Astrocyte of the spinal cord (primary cell): ENCODE measurements at regions not wholly inside any gene's neighbourhood (a gene's known extent, or its start where the extent isn't known, plus 50 kb on each side); places are given as distances from the start of the nearest gene placed in this dataset.
A peak's percentile ranks its signal among the peaks of the same experiment; 100 is the strongest.

ENCODE experiments used
- DNase-seq: peaks from one replicate; pipeline ENCODE4 v3.0.0; 2011; ENCODE audit warnings: low read depth, low spot score
- H3K4me3 ChIP-seq: 2 replicates; pipeline ENCODE4 v1.5.1; 2011; ENCODE audit warnings: low read depth, mild to moderate bottlenecking, low read length, moderate library complexity
- CTCF ChIP-seq: IDR thresholded peaks from 2 replicates; pipeline ENCODE4 v1.5.1; 2012; ENCODE audit warnings: low read depth, mild to moderate bottlenecking, low read length, inconsistent platforms
- in situ Hi-C: cut with HindIII; loops from 2 replicates; pipeline ENCODE4 v1.10.0; 2017; ENCODE audit warnings: low sequenced_read_pairs

DNA sequence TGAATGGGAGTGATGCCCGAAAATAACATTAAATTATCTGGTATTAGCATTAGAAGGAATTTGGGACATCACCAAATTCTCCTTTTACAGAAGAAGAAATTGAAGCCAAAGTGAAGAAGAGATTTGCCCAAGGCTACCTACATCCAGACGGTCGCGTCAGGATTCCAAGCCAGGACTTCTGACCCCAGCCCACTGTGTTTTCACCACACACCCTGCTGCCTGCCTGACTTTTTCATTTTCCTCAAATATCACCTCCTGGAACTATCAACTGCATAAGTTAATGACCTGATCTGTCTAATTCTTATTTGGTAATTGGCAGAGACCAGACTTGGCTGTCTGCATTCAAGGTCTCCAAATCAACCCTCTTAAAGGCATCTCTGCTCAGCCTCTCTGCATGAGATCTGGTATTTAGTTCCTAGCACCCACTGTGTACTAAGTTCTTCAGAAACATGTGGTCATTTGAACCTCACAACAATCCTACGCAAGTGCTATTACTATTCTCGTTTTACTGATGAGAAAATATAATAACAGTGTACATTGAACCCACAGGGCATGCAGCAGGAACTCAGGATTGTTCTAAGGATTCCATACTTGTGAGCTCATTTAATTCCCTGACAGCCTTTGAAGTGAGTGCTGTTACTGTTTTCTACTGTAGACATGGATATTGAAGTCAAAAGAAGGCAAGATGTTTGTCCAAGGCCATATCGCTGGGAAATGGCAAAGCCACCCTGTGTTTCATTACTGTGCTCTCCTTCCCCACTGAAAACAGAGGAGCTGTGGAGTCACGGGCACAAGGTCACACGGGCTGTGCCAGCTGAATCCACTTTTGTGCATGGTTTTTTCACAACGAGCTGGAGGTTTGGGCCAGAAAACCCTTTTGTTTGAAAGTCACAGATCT, 195.2 kb upstream of the C1QTNF7 start:
- in situ Hi-C loops = no loop called here
- peak; percentile 94 for DNase-seq
- H3K4me3 ChIP-seq = no peak overlapping the region
- TF ChIP-seq CTCF = no peak

- DNase-seq = no peak
- no peak for TF ChIP-seq CTCF
- in situ Hi-C loops = no loop called here
- no peak overlapping the region for H3K4me3 ChIP-seq
These were observed 194.6 kb upstream of the C1QTNF7 start for GRCh38 chr4:15233264-15233597.

DNA sequence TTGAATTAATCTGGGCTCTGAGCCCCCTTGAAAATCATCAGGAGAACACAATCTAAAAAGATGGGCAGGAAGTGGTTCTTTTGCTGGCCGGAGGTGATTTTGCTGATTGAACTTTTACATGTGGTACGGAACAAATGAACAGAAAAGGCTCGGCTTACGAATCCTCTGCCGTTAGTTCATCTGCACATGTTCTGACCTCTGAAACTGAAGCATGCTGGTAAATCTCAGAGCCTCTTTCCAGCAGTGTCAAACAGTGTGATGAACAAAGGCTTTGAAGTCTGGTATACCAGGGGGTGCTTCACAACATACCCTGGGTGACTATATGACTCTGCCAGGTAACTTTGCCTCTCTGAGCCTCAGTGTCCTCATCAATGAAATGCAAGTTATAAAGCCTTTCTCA, 194.2 kb upstream of the C1QTNF7 start:
- no peak for DNase-seq
- no peak overlapping the region for H3K4me3 ChIP-seq
- in situ Hi-C loops = no loop called here
- no peak for TF ChIP-seq CTCF

GRCh38 chr4:15234116-15234855, 193.5 kb upstream of the C1QTNF7 start:
- DNase-seq = peak; percentile 85
- TF ChIP-seq CTCF = no peak
- no peak overlapping the region for H3K4me3 ChIP-seq
- in situ Hi-C loops = no loop called here

GRCh38 chr4:15234856-15235126, 193.0 kb upstream of the C1QTNF7 start:
- H3K4me3 ChIP-seq = no peak overlapping the region
- peak; percentile 94 for DNase-seq
- no peak for TF ChIP-seq CTCF
- in situ Hi-C loops = no loop called here

- in situ Hi-C loops = no loop called here
- no peak for TF ChIP-seq CTCF
- H3K4me3 ChIP-seq = no peak overlapping the region
- DNase-seq = no peak
These were observed 192.7 kb upstream of the C1QTNF7 start for GRCh38 chr4:15235135-15235534.
